ENCODE measurements at regions not wholly inside any gene's neighbourhood (a gene's known extent, or its start where the extent isn't known, plus 50 kb on each side); places are given as distances from the start of the nearest gene placed in this dataset.

GRCh38 chr21:38986406-38986805, 180.7 kb downstream of the ETS2 start:
- TF ChIP-seq, protein P1, sequence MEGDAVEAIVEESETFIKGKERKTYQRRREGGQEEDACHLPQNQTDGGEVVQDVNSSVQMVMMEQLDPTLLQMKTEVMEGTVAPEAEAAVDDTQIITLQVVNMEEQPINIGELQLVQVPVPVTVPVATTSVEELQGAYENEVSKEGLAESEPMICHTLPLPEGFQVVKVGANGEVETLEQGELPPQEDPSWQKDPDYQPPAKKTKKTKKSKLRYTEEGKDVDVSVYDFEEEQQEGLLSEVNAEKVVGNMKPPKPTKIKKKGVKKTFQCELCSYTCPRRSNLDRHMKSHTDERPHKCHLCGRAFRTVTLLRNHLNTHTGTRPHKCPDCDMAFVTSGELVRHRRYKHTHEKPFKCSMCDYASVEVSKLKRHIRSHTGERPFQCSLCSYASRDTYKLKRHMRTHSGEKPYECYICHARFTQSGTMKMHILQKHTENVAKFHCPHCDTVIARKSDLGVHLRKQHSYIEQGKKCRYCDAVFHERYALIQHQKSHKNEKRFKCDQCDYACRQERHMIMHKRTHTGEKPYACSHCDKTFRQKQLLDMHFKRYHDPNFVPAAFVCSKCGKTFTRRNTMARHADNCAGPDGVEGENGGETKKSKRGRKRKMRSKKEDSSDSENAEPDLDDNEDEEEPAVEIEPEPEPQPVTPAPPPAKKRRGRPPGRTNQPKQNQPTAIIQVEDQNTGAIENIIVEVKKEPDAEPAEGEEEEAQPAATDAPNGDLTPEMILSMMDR (conservative IDR thresholded peaks at IDR 0.05; ENCODE audit: low read depth, low read length), result no peak
- TF ChIP-seq RFX5 (IDR thresholded peaks at IDR 0.05; ENCODE audit: low read depth, low read length) (no peak), POLR2A (IDR thresholded peaks at IDR 0.05; ENCODE audit: low read depth, low read length) (no peak), NFE2L2 (IDR thresholded peaks at IDR 0.05; ENCODE audit: low read depth, low read length) (no peak), FOS (IDR thresholded peaks at IDR 0.05; ENCODE audit: low read depth, low read length) (no peak), MXI1 (IDR thresholded peaks at IDR 0.05; ENCODE audit: borderline replicate concordance, low read depth, low read length) (no peak), MAFK (IDR thresholded peaks at IDR 0.05; ENCODE audit: low read depth, low read length) (no peak), SMC3 (IDR thresholded peaks at IDR 0.05; ENCODE audit: low read depth, low read length) (no peak), RAD21 (IDR thresholded peaks at IDR 0.05; ENCODE audit: low read length) (no peak), CEBPB (IDR thresholded peaks at IDR 0.05; ENCODE audit: low read depth, low read length) (no peak), MAZ (IDR thresholded peaks at IDR 0.05; ENCODE audit: borderline replicate concordance, low read depth, low read length) (no peak), RCOR1 (IDR thresholded peaks at IDR 0.05; ENCODE audit: insufficient replicate concordance, low read length) (no peak)
- TF ChIP-seq, protein P2, sequence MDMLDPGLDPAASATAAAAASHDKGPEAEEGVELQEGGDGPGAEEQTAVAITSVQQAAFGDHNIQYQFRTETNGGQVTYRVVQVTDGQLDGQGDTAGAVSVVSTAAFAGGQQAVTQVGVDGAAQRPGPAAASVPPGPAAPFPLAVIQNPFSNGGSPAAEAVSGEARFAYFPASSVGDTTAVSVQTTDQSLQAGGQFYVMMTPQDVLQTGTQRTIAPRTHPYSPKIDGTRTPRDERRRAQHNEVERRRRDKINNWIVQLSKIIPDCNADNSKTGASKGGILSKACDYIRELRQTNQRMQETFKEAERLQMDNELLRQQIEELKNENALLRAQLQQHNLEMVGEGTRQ (IDR thresholded peaks at IDR 0.05; ENCODE audit: low read depth, low read length), result no peak
